ENCODE measurements at regions not wholly inside any gene's neighbourhood (a gene's known extent, or its start where the extent isn't known, plus 50 kb on each side); places are given as distances from the start of the nearest gene placed in this dataset.

DNA sequence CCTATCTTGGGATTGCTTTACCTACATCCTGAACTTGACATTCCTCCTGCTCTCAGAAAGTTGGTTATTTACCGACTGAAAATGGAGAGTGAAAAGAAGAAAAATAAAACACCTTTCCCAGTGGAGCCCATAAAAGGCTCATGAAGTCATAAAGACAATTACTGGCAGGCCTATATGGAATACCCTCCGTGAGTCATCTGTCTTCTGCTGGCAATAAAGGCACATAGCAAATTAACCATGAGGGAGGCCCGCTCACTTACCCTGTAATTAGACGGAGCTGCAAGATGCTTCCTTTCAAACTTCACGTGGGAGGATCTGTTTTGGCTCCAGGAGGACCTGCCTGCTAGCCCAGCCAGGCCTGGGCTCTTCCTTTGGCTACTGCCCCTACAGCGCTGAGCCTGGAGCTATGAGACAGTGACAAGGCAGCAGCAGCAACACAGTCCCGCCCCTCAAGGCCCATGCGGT, 540.4 kb downstream of the BUD13 start:
- Histone ChIP-seq H3K27ac (ENCODE audit: low read depth, low read length) (no peak overlapping the region), H3K4me1 (ENCODE audit: control insufficient read depth, low read length) (no peaks in the 10 kb centered on the region), H3K79me2 (ENCODE audit: control insufficient read depth, low read length) (no peaks in the 10 kb centered on the region), H3K4me2 (ENCODE audit: low read length) (no peak overlapping the region), H3K9me2 (replicated peaks; ENCODE audit: control insufficient read depth, low read length) (no peaks in the 10 kb centered on the region), H3K36me3 (ENCODE audit: control insufficient read depth, low read length) (no peaks in the 10 kb centered on the region), H3K4me3 (ENCODE audit: low read length) (no peak overlapping the region), H3K27me3 (ENCODE audit: control insufficient read depth, low read length) (no peaks in the 10 kb centered on the region), H3K9me3 (ENCODE audit: control insufficient read depth, insufficient read depth, low read length) (no peaks in the 10 kb centered on the region), H3F3A (ENCODE audit: control insufficient read depth, insufficient read depth) (no peaks in the 10 kb centered on the region), H4K20me1 (ENCODE audit: control insufficient read depth, insufficient read depth, low read depth, low read length) (no peaks in the 10 kb centered on the region)
- TF ChIP-seq, protein P1, sequence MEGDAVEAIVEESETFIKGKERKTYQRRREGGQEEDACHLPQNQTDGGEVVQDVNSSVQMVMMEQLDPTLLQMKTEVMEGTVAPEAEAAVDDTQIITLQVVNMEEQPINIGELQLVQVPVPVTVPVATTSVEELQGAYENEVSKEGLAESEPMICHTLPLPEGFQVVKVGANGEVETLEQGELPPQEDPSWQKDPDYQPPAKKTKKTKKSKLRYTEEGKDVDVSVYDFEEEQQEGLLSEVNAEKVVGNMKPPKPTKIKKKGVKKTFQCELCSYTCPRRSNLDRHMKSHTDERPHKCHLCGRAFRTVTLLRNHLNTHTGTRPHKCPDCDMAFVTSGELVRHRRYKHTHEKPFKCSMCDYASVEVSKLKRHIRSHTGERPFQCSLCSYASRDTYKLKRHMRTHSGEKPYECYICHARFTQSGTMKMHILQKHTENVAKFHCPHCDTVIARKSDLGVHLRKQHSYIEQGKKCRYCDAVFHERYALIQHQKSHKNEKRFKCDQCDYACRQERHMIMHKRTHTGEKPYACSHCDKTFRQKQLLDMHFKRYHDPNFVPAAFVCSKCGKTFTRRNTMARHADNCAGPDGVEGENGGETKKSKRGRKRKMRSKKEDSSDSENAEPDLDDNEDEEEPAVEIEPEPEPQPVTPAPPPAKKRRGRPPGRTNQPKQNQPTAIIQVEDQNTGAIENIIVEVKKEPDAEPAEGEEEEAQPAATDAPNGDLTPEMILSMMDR (IDR thresholded peaks at IDR 0.05; ENCODE audit: low read depth, low read length, poor library complexity, severe bottlenecking) = no peak
- TF ChIP-seq EZH2phosphoT487 (IDR thresholded peaks at IDR 0.05; ENCODE audit: borderline replicate concordance, low read length) = no peak

DNA sequence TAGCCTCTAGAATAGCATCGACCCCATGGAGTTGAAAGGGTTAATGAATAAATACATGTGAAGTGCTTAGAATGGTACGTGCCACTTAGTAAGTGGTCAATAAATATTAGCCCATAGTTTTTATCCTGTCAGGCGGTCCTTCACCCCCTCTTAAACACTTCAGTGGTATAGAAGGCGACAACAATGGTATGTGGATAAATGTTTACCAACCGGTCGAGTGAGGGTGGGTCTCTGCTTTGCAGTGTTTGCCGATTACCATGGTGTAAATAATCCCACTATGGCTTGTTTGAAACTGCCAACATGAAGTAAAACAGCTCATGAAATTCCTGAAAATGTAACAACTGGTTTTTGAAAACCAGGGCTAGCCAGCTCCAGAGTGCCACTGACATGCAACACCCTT, 541.2 kb downstream of the BUD13 start:
- Histone ChIP-seq H3K27me3 (ENCODE audit: control insufficient read depth, low read length) (no peaks in the 10 kb centered on the region), H3F3A (ENCODE audit: control insufficient read depth, insufficient read depth) (no peaks in the 10 kb centered on the region), H3K27ac (ENCODE audit: low read depth, low read length) (no peak overlapping the region), H3K4me2 (ENCODE audit: low read length) (no peak overlapping the region), H3K79me2 (ENCODE audit: control insufficient read depth, low read length) (no peaks in the 10 kb centered on the region), H3K4me1 (ENCODE audit: control insufficient read depth, low read length) (no peaks in the 10 kb centered on the region), H4K20me1 (ENCODE audit: control insufficient read depth, insufficient read depth, low read depth, low read length) (no peaks in the 10 kb centered on the region), H3K4me3 (ENCODE audit: low read length) (no peak overlapping the region), H3K9me3 (ENCODE audit: control insufficient read depth, insufficient read depth, low read length) (no peaks in the 10 kb centered on the region), H3K9me2 (replicated peaks; ENCODE audit: control insufficient read depth, low read length) (no peaks in the 10 kb centered on the region), H3K36me3 (ENCODE audit: control insufficient read depth, low read length) (no peaks in the 10 kb centered on the region)
- TF ChIP-seq, protein P1 (IDR thresholded peaks at IDR 0.05; ENCODE audit: low read depth, low read length, poor library complexity, severe bottlenecking) = no peak
- no peak for TF ChIP-seq EZH2phosphoT487 (IDR thresholded peaks at IDR 0.05; ENCODE audit: borderline replicate concordance, low read length)

DNA sequence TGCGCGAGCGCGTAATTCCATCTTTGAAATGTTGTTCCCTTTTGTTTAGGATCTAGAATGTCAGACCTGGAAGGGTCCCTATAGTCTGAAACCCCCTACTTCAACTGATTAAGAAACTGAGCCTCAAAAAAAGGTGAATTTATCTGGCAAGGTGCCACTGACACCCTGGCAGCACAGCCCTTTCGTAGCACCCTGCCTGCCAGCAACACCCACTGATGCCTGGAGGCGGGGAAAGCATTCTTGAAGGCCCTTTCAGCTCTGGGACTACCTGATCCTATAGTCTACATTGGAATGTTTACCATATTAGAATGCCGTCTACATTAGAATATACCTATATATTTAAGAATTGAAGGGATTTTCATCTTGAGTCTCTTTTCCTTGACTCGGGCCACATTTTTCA, 542.3 kb downstream of the BUD13 start:
- no peak overlapping the region for H3K27ac ChIP-seq (ENCODE audit: low read depth, low read length)
- no peaks in the 10 kb centered on the region for H3K36me3 ChIP-seq (ENCODE audit: control insufficient read depth, low read length)
- H3K4me3 ChIP-seq (ENCODE audit: low read length) = no peak overlapping the region
- no peaks in the 10 kb centered on the region for H3K9me2 ChIP-seq (replicated peaks; ENCODE audit: control insufficient read depth, low read length)
- no peaks in the 10 kb centered on the region for H3K27me3 ChIP-seq (ENCODE audit: control insufficient read depth, low read length)
- H3K4me2 ChIP-seq (ENCODE audit: low read length) = no peak overlapping the region
- no peaks in the 10 kb centered on the region for H3K9me3 ChIP-seq (ENCODE audit: control insufficient read depth, insufficient read depth, low read length)
- H3K79me2 ChIP-seq (ENCODE audit: control insufficient read depth, low read length) = no peaks in the 10 kb centered on the region
- no peaks in the 10 kb centered on the region for H3K4me1 ChIP-seq (ENCODE audit: control insufficient read depth, low read length)
- no peaks in the 10 kb centered on the region for H4K20me1 ChIP-seq (ENCODE audit: control insufficient read depth, insufficient read depth, low read depth, low read length)
- H3F3A ChIP-seq (ENCODE audit: control insufficient read depth, insufficient read depth) = no peaks in the 10 kb centered on the region
- no peak for TF ChIP-seq EZH2phosphoT487 (IDR thresholded peaks at IDR 0.05; ENCODE audit: borderline replicate concordance, low read length)
- TF ChIP-seq, protein P1 (IDR thresholded peaks at IDR 0.05; ENCODE audit: low read depth, low read length, poor library complexity, severe bottlenecking) = no peak

Data from DOHH2 (cell line).